ENCODE measurements at regions not wholly inside any gene's neighbourhood (a gene's known extent, or its start where the extent isn't known, plus 50 kb on each side); places are given as distances from the start of the nearest gene placed in this dataset.

- no peaks in the 10 kb centered on the region for H3K36me3 ChIP-seq
- no peaks in the 10 kb centered on the region for H3K27me3 ChIP-seq
- no peak overlapping the region for H3K27ac ChIP-seq (replicated peaks in 1 of 4)
- no peak for TF ChIP-seq EP300 (IDR thresholded peaks at IDR 0.05)
- TF ChIP-seq POLR2A (IDR thresholded peaks at IDR 0.05; ENCODE audit: low read depth): no peak
- no peak for TF ChIP-seq CTCF (IDR thresholded peaks at IDR 0.05)
- TF ChIP-seq POLR2AphosphoS5 (IDR thresholded peaks at IDR 0.05): no peak
- intact Hi-C loops (cut with DNase I): no loop called here
- no peak for DNase-seq (ENCODE audit: extremely low spot score)
- H3K4me3 ChIP-seq: no peak overlapping the region
- no peaks in the 10 kb centered on the region for H3K4me1 ChIP-seq
- WGBS: 94% methylated on average over 2 of the region's 2 CpGs
- H3K9me3 ChIP-seq: no peaks in the 10 kb centered on the region
These were observed 603.2 kb upstream of the ID2 start for GRCh38 chr2:8078705-8079104.

- Histone ChIP-seq H3K27ac (replicated peaks in 1 of 4) (no peak overlapping the region), H3K9me3 (no peaks in the 10 kb centered on the region), H3K36me3 (no peaks in the 10 kb centered on the region), H3K27me3 (no peaks in the 10 kb centered on the region), H3K4me3 (no peak overlapping the region), H3K4me1 (no peaks in the 10 kb centered on the region)
- TF ChIP-seq CTCF (IDR thresholded peaks at IDR 0.05): no peak
- no peak for TF ChIP-seq POLR2A (IDR thresholded peaks at IDR 0.05; ENCODE audit: low read depth)
- TF ChIP-seq POLR2AphosphoS5 (IDR thresholded peaks at IDR 0.05): no peak
- TF ChIP-seq EP300 (IDR thresholded peaks at IDR 0.05): no peak
- DNase-seq (ENCODE audit: extremely low spot score): no peak
- intact Hi-C loops (cut with DNase I): no loop called here
These were observed 601.8 kb upstream of the ID2 start for GRCh38 chr2:8080063-8080462.

GRCh38 chr2:8081130-8081529, 600.7 kb upstream of the ID2 start:
- intact Hi-C loops (cut with DNase I): no loop called here
- DNase-seq (ENCODE audit: extremely low spot score): no peak
- no peak overlapping the region for H3K27ac ChIP-seq (replicated peaks in 1 of 4)
- H3K4me1 ChIP-seq: no peaks in the 10 kb centered on the region
- H3K9me3 ChIP-seq: no peaks in the 10 kb centered on the region
- no peaks in the 10 kb centered on the region for H3K36me3 ChIP-seq
- TF ChIP-seq CTCF (IDR thresholded peaks at IDR 0.05) (no peak), POLR2A (IDR thresholded peaks at IDR 0.05; ENCODE audit: low read depth) (no peak), EP300 (IDR thresholded peaks at IDR 0.05) (no peak)
- no peak overlapping the region for H3K4me3 ChIP-seq
- WGBS: 91% methylated on average over 5 of the region's 5 CpGs
- H3K27me3 ChIP-seq: no peaks in the 10 kb centered on the region

GRCh38 chr2:8082840-8083239, 599.0 kb upstream of the ID2 start:
- H3K27ac ChIP-seq (replicated peaks in 1 of 4): no peak overlapping the region
- H3K9me3 ChIP-seq: no peaks in the 10 kb centered on the region
- no peaks in the 10 kb centered on the region for H3K4me1 ChIP-seq
- no peaks in the 10 kb centered on the region for H3K36me3 ChIP-seq
- no peak overlapping the region for H3K4me3 ChIP-seq
- WGBS: 89% methylated on average over 4 of the region's 4 CpGs
- H3K27me3 ChIP-seq: no peaks in the 10 kb centered on the region
- intact Hi-C loops (cut with DNase I): no loop called here
- TF ChIP-seq POLR2A (IDR thresholded peaks at IDR 0.05; ENCODE audit: low read depth) (no peak), CTCF (IDR thresholded peaks at IDR 0.05) (no peak), EP300 (IDR thresholded peaks at IDR 0.05) (no peak), POLR2AphosphoS5 (IDR thresholded peaks at IDR 0.05) (no peak)
- no peak for DNase-seq (ENCODE audit: extremely low spot score)

GRCh38 chr2:8086357-8086756, 595.5 kb upstream of the ID2 start:
- peak; percentile 45 for DNase-seq (ENCODE audit: extremely low spot score)
- no peaks in the 10 kb centered on the region for H3K4me1 ChIP-seq
- no peak for TF ChIP-seq POLR2A (IDR thresholded peaks at IDR 0.05; ENCODE audit: low read depth)
- TF ChIP-seq EP300 (IDR thresholded peaks at IDR 0.05): no peak
- no peak for TF ChIP-seq CTCF (IDR thresholded peaks at IDR 0.05)
- TF ChIP-seq POLR2AphosphoS5 (IDR thresholded peaks at IDR 0.05): no peak
- intact Hi-C loops (cut with DNase I): no loop called here
- WGBS: 85% methylated on average over 2 of the region's 2 CpGs
- H3K27me3 ChIP-seq: no peaks in the 10 kb centered on the region
- H3K9me3 ChIP-seq: no peaks in the 10 kb centered on the region
- H3K27ac ChIP-seq (replicated peaks in 1 of 4): no peak overlapping the region
- H3K36me3 ChIP-seq: no peaks in the 10 kb centered on the region
- no peak overlapping the region for H3K4me3 ChIP-seq

All from esophagus muscularis mucosa (tissue), 4 donors.